ENCODE measurements at regions not wholly inside any gene's neighbourhood (a gene's known extent, or its start where the extent isn't known, plus 50 kb on each side); places are given as distances from the start of the nearest gene placed in this dataset.

DNA sequence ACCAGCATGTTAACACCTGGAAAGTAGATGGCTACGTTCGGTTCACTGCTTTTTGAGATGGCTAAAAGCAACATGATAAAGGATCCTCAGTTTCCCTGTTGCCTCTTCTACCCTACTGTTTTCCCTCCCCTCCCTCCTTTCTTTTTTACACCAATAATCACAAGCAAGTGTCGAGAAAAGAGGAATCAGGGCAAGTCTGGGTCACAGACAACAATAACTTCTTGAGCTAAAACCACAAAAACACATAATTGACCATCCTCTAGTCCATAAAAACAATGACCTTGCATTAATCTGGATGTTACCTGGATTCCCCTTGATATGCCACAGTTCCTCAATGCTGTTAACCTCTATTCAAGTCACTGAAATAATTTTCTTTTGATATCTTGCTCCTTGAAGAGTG lies 736.6 kb upstream of the GCFC2 start:
- H3K4me3 ChIP-seq (ENCODE audit: low read length), result no peak overlapping the region
- DNase-seq (ENCODE audit: low read depth), result no peak
- TF ChIP-seq, protein P1, sequence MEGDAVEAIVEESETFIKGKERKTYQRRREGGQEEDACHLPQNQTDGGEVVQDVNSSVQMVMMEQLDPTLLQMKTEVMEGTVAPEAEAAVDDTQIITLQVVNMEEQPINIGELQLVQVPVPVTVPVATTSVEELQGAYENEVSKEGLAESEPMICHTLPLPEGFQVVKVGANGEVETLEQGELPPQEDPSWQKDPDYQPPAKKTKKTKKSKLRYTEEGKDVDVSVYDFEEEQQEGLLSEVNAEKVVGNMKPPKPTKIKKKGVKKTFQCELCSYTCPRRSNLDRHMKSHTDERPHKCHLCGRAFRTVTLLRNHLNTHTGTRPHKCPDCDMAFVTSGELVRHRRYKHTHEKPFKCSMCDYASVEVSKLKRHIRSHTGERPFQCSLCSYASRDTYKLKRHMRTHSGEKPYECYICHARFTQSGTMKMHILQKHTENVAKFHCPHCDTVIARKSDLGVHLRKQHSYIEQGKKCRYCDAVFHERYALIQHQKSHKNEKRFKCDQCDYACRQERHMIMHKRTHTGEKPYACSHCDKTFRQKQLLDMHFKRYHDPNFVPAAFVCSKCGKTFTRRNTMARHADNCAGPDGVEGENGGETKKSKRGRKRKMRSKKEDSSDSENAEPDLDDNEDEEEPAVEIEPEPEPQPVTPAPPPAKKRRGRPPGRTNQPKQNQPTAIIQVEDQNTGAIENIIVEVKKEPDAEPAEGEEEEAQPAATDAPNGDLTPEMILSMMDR (conservative IDR thresholded peaks at IDR 0.05; ENCODE audit: low read depth, low read length), result no peak

DNA sequence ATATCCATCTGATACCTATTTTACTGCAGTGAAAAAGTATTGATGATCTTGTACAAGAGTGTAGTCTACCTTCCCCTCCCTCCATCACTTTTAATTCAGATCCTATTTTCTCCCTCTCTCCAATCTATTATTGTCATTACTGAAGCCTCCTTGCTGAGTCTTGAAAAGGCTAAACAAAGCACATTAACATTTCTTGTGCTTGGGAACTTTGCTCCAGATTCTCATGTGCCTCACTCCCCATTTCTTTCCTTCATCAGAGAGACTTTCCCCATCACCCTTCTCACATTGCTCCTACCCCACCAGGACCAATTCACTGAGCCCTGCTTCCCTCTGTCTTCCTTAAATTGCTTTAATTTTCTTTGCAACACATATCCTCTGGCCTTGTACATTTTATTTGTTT lies 736.2 kb upstream of the GCFC2 start:
- no peak overlapping the region for H3K4me3 ChIP-seq (ENCODE audit: low read length)
- TF ChIP-seq, protein P1 (conservative IDR thresholded peaks at IDR 0.05; ENCODE audit: low read depth, low read length), result no peak
- no peak for DNase-seq (ENCODE audit: low read depth)

DNA sequence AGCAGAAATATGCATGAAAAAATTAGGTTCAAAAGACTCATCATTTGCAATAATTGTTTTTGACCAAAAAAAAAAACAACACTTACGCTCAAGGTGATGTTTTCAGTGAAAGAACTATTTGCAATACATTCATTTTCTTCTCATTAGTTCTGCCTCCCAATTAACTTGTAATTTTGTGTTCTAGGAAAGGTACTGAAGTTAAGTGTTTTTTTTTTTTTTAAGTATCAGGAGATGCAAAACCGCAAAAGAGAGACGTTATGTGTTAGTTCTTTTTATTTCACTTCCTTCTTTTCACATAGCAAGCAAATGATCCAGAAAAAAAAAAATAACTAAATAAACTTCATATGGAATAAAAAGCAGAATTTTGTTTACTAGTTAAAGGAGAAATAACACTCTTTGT lies 735.2 kb upstream of the GCFC2 start:
- TF ChIP-seq, protein P1 (conservative IDR thresholded peaks at IDR 0.05; ENCODE audit: low read depth, low read length), result no peak
- no peak overlapping the region for H3K4me3 ChIP-seq (ENCODE audit: low read length)
- no peak for DNase-seq (ENCODE audit: low read depth)

DNA sequence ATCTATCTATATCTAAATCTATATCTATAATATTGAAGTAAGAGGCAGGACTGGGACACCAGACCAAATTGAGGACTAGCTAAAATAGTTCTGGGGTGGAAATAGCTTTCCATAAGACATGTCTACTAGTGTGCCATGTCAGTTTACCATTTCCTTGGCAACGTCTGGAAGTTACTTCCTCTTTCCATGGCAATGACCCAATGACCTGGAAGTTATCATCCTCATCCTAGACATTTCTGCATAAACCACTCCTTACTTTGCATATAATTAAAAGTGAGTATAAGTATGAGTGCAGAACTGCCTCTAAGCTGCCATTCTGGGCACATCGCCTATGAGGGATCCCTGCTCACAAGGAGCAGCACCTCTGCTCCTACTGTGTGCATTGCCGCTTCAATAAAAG lies 734.0 kb upstream of the GCFC2 start:
- no peak for DNase-seq (ENCODE audit: low read depth)
- TF ChIP-seq, protein P1 (conservative IDR thresholded peaks at IDR 0.05; ENCODE audit: low read depth, low read length), result no peak
- H3K4me3 ChIP-seq (ENCODE audit: low read length), result no peak overlapping the region

DNA sequence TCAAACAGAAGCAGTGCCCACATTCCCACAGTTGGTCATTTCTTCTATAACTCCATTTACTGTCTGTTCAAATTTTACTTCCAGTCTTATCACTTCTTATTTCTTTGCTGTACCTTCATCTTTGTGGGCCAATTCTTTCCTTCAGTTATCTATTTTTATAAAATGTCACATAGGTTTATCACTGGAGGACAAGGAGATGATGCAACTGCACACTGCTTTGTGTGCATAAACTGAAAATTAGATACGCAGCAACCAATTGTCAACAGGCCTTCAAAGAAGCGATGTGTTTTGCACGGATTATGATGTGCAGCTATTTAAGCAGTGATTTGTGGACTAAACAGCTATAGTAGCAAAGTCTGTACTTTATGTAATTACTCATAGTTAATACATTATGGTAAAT lies 726.8 kb upstream of the GCFC2 start:
- no peak overlapping the region for H3K4me3 ChIP-seq (ENCODE audit: low read length)
- TF ChIP-seq, protein P1 (conservative IDR thresholded peaks at IDR 0.05; ENCODE audit: low read depth, low read length), result no peak
- DNase-seq (ENCODE audit: low read depth), result no peak

DNA sequence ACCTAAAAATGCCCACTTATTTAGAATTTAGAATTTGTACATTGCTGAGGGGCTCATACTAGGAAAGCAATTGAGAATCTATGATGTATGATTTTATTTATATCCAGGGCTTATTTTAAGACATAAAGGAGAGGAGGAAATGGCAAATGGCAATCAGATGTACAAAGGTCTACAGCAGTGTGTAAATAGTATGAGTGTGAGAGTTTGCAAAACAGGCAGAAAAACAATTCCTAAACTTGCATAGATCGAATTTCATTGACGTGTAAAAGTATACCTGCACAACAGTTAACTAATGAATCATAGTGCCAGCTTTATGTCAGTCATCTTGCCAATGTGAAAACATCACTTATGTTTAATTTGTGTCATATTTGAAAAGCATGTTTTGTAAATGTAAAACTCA lies 718.7 kb upstream of the GCFC2 start:
- no peak overlapping the region for H3K4me3 ChIP-seq (ENCODE audit: low read length)
- TF ChIP-seq, protein P1 (conservative IDR thresholded peaks at IDR 0.05; ENCODE audit: low read depth, low read length), result no peak
- DNase-seq (ENCODE audit: low read depth), result no peak

DNA sequence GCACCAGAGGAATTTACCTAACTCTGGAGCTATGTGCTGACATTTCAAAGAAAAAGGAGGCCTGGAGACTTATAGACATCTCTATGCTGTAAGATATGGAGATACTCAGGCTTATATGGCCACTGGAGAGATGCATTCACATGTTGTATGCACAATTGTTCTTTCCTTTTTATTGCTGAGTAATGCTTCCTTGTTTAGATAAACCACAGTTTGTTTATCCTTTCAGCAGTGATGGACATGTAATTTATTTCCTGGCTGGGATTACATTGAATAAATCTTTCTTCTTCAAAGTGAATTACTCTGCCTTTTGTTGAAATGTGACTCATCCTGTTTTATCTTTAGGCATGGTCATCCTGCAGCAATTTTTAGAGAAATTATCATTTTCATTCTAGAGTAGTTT lies 716.7 kb upstream of the GCFC2 start:
- no peak overlapping the region for H3K4me3 ChIP-seq (ENCODE audit: low read length)
- TF ChIP-seq, protein P1 (conservative IDR thresholded peaks at IDR 0.05; ENCODE audit: low read depth, low read length), result no peak
- DNase-seq (ENCODE audit: low read depth), result no peak
